K562 (cell line): ENCODE measurements at regions not wholly inside any gene's neighbourhood (a gene's known extent, or its start where the extent isn't known, plus 50 kb on each side); places are given as distances from the start of the nearest gene placed in this dataset.
A peak's percentile ranks its signal among the peaks of the same experiment; 100 is the strongest.

Experiments used
- ATAC-seq: fragments of 200-7000 bp; cut with Tn5 transposase; 3 replicates; pipeline ENCODE4 v1.9.1; 2020; ENCODE audit warnings: moderate library complexity
- BruUV-seq: library from RNA; stranded (reverse); fragments of 400-500 nt; replicated peaks from 2 replicates; lab custom pipeline; 2021; lab: Mats Ljungman, UMichigan
- CTCF ChIA-PET: fragments of 300-600 bp; formaldehyde crosslinking; extraction: SDS; loops from one replicate; lab custom pipeline; 2021; ENCODE audit warnings: low intra/inter-chr PET ratio; lab: Yijun Ruan, JAX
- POLR2A ChIA-PET: fragments of 300-600, 350-650 bp; sonication (Branson Sonifier 250); formaldehyde crosslinking; extraction: SDS; loops from one replicate; lab custom pipeline; 2021; ENCODE audit warnings: antibody characterized with exemption, inconsistent platforms; lab: Yijun Ruan, JAX
- DNase-seq, 4 experiments: peaks; one replicate each; pipeline versions ENCODE4 v3.0.0 to v3.0.0-alpha.2; 2011 to 2018; ENCODE audit warnings: low spot score in 3 of 4, mixed read lengths in 3 of 4; ENCODE audit errors: extremely low read depth in 1 of 4
- FAIRE-seq: peaks from 2 replicates; lab custom pipeline; 2011; peaks lifted over from hg19 to GRCh38; lab: Jason Lieb, UNC
- H2AFZ ChIP-seq: 2 replicates; pipeline ENCODE4 v1.6.0; 2011; ENCODE audit warnings: low read depth, low read length, control low read depth, inconsistent platforms
- H3K27ac ChIP-seq: fragments of 200-600 bp; 3 replicates; pipeline ENCODE4 v1.8.0; 2011; ENCODE audit warnings: low read depth, mild to moderate bottlenecking, control low read depth, inconsistent platforms, low read length, moderate library complexity, mixed read lengths; ENCODE audit errors: extremely low read depth
- H3K27me3 ChIP-seq, 2 experiments: fragments of 300-600 bp in 1 of 2; 2 replicates in 1 of 2; 3 replicates in 1 of 2; pipeline versions ENCODE4 v1.6.0 to v1.8.0; 2011; ENCODE audit warnings: inconsistent platforms in 2 of 2, low read length in 2 of 2, mild to moderate bottlenecking in 1 of 2, mixed read lengths in 1 of 2, moderate library complexity in 1 of 2; ENCODE audit not compliant: control insufficient read depth in 2 of 2, insufficient read depth in 2 of 2
- H3K36me3 ChIP-seq: fragments of 300-600 bp; 3 replicates; pipeline ENCODE4 v1.8.0; 2011; ENCODE audit warnings: mild to moderate bottlenecking, low read length, inconsistent platforms; ENCODE audit not compliant: control insufficient read depth, insufficient read depth
- H3K4me1 ChIP-seq, 2 experiments: fragments of 200-600 bp in 1 of 2; replicated peaks in 1 of 2; 2 replicates in 1 of 2; 3 replicates in 1 of 2; pipeline versions ENCODE4 v1.5.1 to v1.8.0; 2011; ENCODE audit warnings: inconsistent platforms in 2 of 2, low read length in 2 of 2, mild to moderate bottlenecking in 1 of 2, mixed read lengths in 1 of 2, moderate library complexity in 1 of 2; ENCODE audit not compliant: control insufficient read depth in 2 of 2, insufficient read depth in 2 of 2
- H3K4me2 ChIP-seq: 2 replicates; pipeline ENCODE4 v1.6.1; 2011; ENCODE audit warnings: low read length, control low read depth, inconsistent platforms, mixed read lengths; ENCODE audit not compliant: insufficient read depth
- H3K4me3 ChIP-seq: fragments of 200-600 bp; sonication (generic), shearing (Covaris generic); 2 replicates; pipeline ENCODE4 v1.5.1; 2016; ENCODE audit warnings: control low read depth, inconsistent platforms
- H3K79me2 ChIP-seq: fragments of 200-600 bp; 3 replicates; pipeline ENCODE4 v1.8.0; 2011; ENCODE audit warnings: low read length, inconsistent platforms; ENCODE audit not compliant: control insufficient read depth, insufficient read depth
- H3K9ac ChIP-seq, 2 experiments: 2 replicates each; pipeline versions ENCODE4 v1.6.0 to v1.6.1; 2011; ENCODE audit warnings: low read depth in 2 of 2, low read length in 2 of 2, control low read depth in 1 of 2, inconsistent platforms in 1 of 2, mild to moderate bottlenecking in 1 of 2, mixed read lengths in 1 of 2; ENCODE audit not compliant: insufficient read depth in 1 of 2
- H3K9me1 ChIP-seq: one replicate; pipeline ENCODE4 v1.6.0; 2011; ENCODE audit warnings: inconsistent platforms, mild to moderate bottlenecking, low read length, moderate library complexity; ENCODE audit not compliant: control insufficient read depth, insufficient read depth
- H3K9me3 ChIP-seq: replicated peaks from 2 replicates; pipeline ENCODE4 v1.5.1; 2011; ENCODE audit warnings: low read depth, low read length, inconsistent platforms; ENCODE audit not compliant: control insufficient read depth, insufficient read depth
- H4K20me1 ChIP-seq: replicated peaks from 2 replicates; pipeline ENCODE4 v1.6.1; 2011; ENCODE audit warnings: low read length, inconsistent platforms, mixed read lengths; ENCODE audit not compliant: control insufficient read depth, insufficient read depth
- CCAR2 ChIP-seq: fragments of 200-400 bp; formaldehyde crosslinking; IDR thresholded peaks from 2 replicates; pipeline ENCODE4 v1.6.1; 2017; ENCODE audit warnings: mild to moderate bottlenecking, low read depth, low read length
- HSF4 ChIP-seq: fragments of 250-450 bp; sonication (Bioruptor Pico); IDR thresholded peaks from 2 replicates; pipeline ENCODE4 v2.1.2; 2022; ENCODE audit warnings: mild to moderate bottlenecking, moderate library complexity, borderline replicate concordance
- MBD1 ChIP-seq: fragments of 250-450 bp; sonication (Bioruptor Pico); IDR thresholded peaks from 2 replicates; pipeline ENCODE4 v1.8.0; 2022; ENCODE audit warnings: inconsistent platforms
- NR1H2 ChIP-seq: sonication (generic); formaldehyde crosslinking; IDR thresholded peaks from 2 replicates; pipeline ENCODE4 v1.4.0; 2020; ENCODE audit warnings: mild to moderate bottlenecking, missing genetic modification reagents
- SMAD2 ChIP-seq: fragments of 150-350 bp; IDR thresholded peaks from 2 replicates; pipeline ENCODE4 v1.6.1; 2014; ENCODE audit warnings: low read depth, mild to moderate bottlenecking, low read length
- SP2 ChIP-seq: IDR thresholded peaks from 2 replicates; pipeline ENCODE4 v1.6.1; 2011; ENCODE audit warnings: mild to moderate bottlenecking, low read depth, low read length, moderate library complexity; ENCODE audit not compliant: poor library complexity, severe bottlenecking; ENCODE audit errors: extremely low read depth
- TCF3 ChIP-seq: sonication (generic); formaldehyde crosslinking; IDR thresholded peaks from 2 replicates; pipeline ENCODE4 v1.4.0; 2020; ENCODE audit warnings: mild to moderate bottlenecking, missing genetic modification reagents
- ZNF143 ChIP-seq: sonication (generic); formaldehyde crosslinking; IDR thresholded peaks from 2 replicates; pipeline ENCODE4 v1.9.0; 2022; ENCODE audit warnings: mild to moderate bottlenecking, missing genetic modification reagents
- ZNF184 ChIP-seq: sonication (generic); formaldehyde crosslinking; IDR thresholded peaks from 2 replicates; pipeline ENCODE4 v1.5.0; 2020; ENCODE audit warnings: missing genetic modification reagents
- WGBS: fragments of 100-300 bp; shearing (Covaris generic); methylation state at CpG from one replicate; pipeline ENCODE4 v1.1.6; 2016; ENCODE audit warnings: low coverage, mixed read lengths; ENCODE audit not compliant: insufficient coverage; ENCODE audit errors: missing lambda C conversion rate; 5-methylcytosine and 5-hydroxymethylcytosine counted together
- in situ Hi-C: fragments of 300-500 bp; cut with MboI; formaldehyde crosslinking; loops from 4 replicates; pipeline ENCODE4 v1.15.0; 2018; ENCODE audit warnings: inconsistent platforms, mixed read lengths
- intact Hi-C: fragments of 100-400 bp; cut with micrococcal nuclease; formaldehyde crosslinking; loops from 2 replicates; pipeline ENCODE4 v1.14.2; 2022
- TF ChIP-seq, protein P1 (sequence below), 3 experiments: IDR thresholded peaks in 2 of 3; conservative IDR thresholded peaks in 1 of 3; 2 replicates each; pipeline ENCODE4 v1.5.1; 2011 to 2012; ENCODE audit warnings: low read length in 3 of 3, mild to moderate bottlenecking in 3 of 3, control low read depth in 2 of 3, improper control_type of control experiment in 1 of 3, inconsistent platforms in 1 of 3, low read depth in 1 of 3, mixed read lengths in 1 of 3, moderate library complexity in 1 of 3; ENCODE audit not compliant: insufficient read depth in 2 of 3

DNA sequence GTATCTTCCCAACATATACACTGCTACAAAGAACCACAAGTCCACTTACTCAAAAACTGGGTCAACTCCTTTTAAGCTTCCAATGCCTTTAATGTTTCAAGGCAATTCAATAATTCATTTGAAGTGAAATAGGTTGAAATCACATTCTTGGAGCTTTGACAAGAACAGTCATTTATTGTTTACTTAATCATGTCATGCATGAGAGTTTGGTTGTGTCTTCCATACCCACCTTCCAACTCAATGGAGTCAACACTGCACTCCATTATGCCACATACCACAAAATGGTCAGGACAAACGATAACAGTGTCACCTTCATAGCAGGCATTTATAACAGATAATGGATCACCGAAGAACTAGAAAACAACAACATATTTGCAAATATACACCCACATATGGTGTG is 506.3 kb downstream of the UQCRFS1 start (continued):
- no peak for TF ChIP-seq MBD1 (CRISPR knock-in tag)
- no peak for TF ChIP-seq ZNF184 (CRISPR knock-in tag)
- no peak for TF ChIP-seq HSF4 (CRISPR knock-in tag)

GRCh38 chr19:28705008-28705407 is 507.9 kb downstream of the UQCRFS1 start:
- CTCF ChIA-PET = no interaction called here
- 42% methylated on average over 3 of the region's 3 CpGs for WGBS
- TF ChIP-seq CCAR2 (no peak), SMAD2 (no peak), TCF3 (CRISPR knock-in tag) (no peak), NR1H2 (no peak), SP2 (no peak), ZNF143 (CRISPR knock-in tag) (no peak)
- TF ChIP-seq, protein P1, sequence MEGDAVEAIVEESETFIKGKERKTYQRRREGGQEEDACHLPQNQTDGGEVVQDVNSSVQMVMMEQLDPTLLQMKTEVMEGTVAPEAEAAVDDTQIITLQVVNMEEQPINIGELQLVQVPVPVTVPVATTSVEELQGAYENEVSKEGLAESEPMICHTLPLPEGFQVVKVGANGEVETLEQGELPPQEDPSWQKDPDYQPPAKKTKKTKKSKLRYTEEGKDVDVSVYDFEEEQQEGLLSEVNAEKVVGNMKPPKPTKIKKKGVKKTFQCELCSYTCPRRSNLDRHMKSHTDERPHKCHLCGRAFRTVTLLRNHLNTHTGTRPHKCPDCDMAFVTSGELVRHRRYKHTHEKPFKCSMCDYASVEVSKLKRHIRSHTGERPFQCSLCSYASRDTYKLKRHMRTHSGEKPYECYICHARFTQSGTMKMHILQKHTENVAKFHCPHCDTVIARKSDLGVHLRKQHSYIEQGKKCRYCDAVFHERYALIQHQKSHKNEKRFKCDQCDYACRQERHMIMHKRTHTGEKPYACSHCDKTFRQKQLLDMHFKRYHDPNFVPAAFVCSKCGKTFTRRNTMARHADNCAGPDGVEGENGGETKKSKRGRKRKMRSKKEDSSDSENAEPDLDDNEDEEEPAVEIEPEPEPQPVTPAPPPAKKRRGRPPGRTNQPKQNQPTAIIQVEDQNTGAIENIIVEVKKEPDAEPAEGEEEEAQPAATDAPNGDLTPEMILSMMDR (IDR thresholded peaks at IDR 0.05 in 2 of 3, conservative IDR thresholded peaks at IDR 0.05 in 1 of 3; ENCODE audit: insufficient read depth in 2 of 3, low read depth in 1 of 3, low read length in 3 of 3) = peak in 2 of 3 experiments; percentile 28 to 41; a peak in 5 of 6 replicates

More at GRCh38 chr19:28705008-28705407, 507.9 kb downstream of the UQCRFS1 start:
- Histone ChIP-seq H3K36me3 (no peaks in the 10 kb centered on the region), H3K4me1 (no peaks in the 10 kb centered on the region), H3K27ac (no peak overlapping the region), H4K20me1 (no peaks in the 10 kb centered on the region), H3K27me3 (no peaks in the 10 kb centered on the region), H3K79me2 (no peaks in the 10 kb centered on the region; the same call in 2 of the 3 replicates), H3K9me3 (no peaks in the 10 kb centered on the region), H3K4me2 (no peak overlapping the region), H2AFZ (no peak overlapping the region), H3K9me1 (no peaks in the 10 kb centered on the region), H3K4me3 (no peak overlapping the region), H3K9ac (no peak overlapping the region)
- FAIRE-seq (no peak), ATAC-seq (peak; percentile 86), DNase-seq (peak; percentile 18 to 20 (median 19))
- intact Hi-C loops (loop anchor here (5.0 kb wide), 2 partner anchors 63 to 238 kb away; no protein-coding TSS in a partner anchor), in situ Hi-C loops (loop anchor here (25.0 kb wide), 1 partner anchor 468 kb away; no protein-coding TSS in a partner anchor)
- BruUV-seq = no TSS peak
- POLR2A ChIA-PET = no interaction called here
